ENCODE measurements at regions not wholly inside any gene's neighbourhood (a gene's known extent, or its start where the extent isn't known, plus 50 kb on each side); places are given as distances from the start of the nearest gene placed in this dataset.

DNA sequence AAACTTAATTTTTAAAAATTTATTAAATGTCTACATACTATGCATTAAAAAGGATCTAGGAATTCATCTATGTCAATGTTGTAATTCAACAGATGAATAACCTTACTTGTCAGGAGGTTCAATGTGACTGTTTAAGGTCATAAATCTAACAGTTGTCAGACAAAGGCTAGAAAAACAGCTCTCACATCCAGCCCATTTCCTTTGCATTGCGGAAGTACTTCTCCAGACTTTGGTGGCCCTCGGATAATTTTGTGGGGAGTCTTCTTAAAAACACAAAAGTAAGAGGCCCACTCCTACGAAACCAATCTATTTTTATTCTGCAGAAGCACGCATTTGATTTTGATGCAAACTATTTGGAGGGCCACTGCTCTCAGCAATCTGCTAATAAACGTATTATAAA, 122.6 kb upstream of the CHRM3 start:
- no peak for DNase-seq (ENCODE audit: low spot score)

DNA sequence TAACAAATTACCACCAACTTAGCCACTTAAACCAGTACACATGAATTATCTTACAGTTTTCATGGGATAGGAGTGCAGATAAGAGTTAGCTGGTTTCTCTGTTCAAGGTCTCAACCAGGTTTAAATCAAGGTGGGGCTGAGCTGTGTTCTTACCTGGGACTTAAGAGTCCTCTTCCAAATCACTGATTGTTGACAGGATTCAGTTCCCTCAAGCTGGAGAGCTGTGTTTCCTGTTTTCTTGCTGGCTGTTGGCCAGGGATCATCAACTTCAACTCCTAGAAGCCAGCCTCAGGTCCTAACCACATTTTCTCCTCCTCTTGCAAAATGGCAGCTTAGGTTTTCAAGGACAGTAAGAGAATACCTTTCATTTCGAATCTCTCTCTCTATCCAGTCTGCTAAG, 123.8 kb upstream of the CHRM3 start:
- DNase-seq (ENCODE audit: low spot score), result no peak

DNA sequence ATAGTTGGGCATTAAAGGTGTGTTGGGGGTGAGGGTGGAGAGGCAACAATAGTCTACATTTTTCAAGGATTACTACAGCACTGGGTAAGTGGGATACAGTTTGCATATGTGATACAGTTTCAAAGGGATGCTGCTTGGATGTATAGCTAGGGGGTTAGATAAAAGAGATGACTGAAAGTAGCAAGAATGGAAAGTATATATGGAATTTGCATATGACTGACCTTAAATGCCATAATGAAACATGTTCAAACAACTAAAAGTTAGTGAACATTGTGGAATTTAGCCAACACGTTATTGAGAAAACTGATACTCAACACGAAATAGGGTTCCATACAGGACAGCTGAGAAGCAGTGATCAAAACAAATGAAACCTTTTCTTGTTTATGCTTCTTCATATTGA, 124.8 kb upstream of the CHRM3 start:
- DNase-seq (ENCODE audit: low spot score), result no peak

DNA sequence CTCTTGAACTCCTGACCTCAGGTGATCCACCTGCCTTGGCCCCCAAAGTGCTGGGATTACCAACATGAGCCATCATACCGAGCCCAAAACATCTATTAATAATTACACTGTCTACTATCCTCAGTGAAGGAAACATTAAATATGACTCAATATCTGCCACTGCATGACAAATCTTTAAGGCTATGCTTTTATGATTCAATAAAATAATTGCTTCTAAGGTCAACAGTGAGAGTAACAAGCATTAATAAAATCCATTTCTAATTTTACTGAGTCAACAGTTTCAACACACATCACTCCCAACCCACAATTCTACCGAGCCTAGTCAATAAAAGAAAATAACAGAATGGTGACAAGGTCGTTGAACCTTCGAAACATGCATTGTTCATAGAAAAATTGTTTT, 125.5 kb upstream of the CHRM3 start:
- no peak for DNase-seq (ENCODE audit: low spot score)

DNA sequence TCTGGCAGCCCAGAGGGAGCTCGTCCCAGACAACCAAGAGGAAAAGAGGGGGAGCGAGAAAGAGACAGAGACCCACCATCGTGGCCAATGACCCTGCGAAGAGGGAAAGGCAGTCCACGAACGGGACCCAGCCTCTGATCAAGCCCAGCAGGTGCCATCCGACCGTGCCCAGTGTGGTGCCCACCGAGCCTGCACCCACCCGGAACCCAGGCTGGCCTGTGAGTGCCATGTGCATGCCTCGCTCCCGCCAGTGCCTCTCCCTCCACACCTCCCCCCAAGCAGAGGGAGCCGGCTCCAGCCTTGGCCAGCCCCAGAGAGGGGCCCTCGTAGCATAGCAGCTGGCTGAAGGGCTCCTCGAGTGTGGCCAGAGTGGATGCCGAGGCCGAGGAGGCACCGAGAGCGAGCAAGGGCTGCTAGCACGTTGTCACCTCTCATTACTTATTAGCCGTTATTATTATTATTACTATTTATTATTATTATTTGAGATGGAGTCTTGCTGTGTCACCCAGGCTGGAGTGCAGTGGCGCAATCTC, 130.7 kb upstream of the CHRM3 start:
- DNase-seq (ENCODE audit: low spot score), result no peak

DNA sequence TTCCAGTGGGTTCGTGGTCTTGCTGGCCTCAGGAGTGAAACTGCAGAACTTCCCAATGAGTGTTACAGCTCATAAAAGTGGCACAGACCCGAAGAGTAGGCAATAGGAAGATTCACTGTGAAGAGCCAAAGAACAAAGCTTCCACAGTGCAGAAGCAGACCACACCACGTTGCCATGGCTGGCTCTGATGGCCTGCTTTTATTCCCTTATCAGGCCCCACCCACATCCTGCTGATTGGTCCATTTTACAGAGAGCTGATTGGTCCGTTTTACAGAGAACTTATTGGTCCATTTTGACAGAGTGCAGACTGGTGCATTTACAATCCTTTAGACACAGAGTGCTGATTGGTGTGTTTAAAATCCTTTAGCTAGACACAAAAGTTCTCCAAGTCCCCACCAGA, 131.4 kb upstream of the CHRM3 start:
- DNase-seq (ENCODE audit: low spot score), result no peak

DNA sequence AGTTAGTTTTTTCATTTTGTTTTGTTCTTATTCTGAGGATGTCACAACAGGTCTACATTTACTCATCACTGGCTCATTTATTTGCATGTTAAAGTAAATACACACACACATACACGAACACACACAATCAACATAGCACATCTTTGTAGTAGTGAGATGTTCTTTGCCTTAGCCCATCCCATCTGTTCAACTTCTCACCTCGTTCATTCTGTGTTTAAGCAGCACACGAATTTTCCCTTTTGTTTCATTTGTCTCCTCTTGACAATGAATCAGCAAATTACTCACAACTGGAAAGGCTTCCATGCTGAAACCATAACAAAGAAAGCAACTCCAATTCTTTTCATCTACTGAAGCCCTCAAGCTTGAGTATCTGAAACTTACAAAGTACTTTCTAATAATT, 133.3 kb upstream of the CHRM3 start:
- no peak for DNase-seq (ENCODE audit: low spot score)

DNA sequence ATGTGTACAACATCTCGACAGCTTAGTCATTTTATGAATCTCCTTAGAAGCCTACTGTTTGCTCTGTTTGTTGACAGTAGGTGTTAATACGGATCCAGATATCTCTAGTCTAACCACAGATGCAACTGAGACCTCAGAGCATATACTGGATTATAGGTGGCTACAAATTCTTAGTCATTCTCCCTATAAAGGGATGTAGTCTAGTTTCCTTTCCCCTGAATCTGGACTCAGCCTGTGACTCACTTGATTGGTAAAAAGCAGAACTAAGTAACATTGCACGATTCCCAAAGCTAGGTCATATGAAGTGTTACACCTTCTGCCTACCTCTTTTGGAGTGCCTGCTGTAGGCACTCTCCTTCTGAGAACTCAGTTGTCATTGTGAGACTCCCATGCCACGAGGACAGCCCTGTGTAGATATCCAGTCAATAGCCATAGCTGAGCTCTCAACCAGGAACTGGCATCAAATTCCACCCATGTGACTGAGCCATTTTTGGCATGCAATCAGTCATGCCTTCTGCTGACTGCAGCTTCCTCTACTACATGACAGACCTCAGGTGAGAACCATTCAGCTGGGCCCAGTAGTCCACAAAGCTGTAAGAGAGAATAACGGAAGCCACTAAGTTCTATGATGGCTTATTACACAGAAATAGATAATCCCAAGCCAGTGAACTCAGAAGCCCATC, 135.9 kb upstream of the CHRM3 start:
- no peak for DNase-seq (ENCODE audit: low spot score)

DNA sequence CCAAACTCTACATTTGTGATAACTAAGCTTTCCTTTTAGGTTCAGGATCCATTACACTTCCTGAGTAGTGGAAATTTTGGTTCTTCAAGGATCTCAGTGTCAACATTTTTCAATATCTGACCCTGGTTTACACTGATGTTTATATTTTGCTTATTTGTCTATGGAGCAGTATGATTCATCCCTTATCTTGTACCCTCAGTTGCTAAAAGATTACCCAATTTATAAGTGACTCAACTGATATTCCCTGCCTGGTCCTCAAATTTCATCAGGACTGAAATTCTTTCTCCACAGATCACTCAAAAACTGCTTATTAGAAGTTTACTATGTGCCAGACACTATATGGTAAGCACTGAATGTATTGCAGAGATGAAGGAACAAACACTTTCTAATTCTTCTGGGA, 139.1 kb upstream of the CHRM3 start:
- DNase-seq (ENCODE audit: low spot score), result no peak

DNA sequence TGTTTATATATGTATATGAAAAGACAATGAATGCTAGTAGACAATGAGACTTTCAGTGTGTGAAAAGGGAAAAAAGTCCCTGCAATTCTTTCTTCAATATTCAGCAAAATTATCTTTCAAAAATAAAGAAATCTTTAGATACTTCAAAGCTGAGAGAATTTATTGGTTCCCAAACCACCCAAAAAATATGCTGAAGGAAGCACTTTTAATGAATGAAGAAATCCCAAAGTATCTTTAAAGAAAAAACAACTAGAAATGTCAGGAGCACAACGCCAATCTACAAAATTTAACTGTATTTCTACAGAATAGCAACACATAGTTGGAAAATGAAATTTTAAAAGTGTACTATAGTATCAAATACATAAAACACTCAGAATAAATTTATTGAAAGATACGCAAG, 142.3 kb upstream of the CHRM3 start:
- DNase-seq (ENCODE audit: low spot score), result no peak

DNA sequence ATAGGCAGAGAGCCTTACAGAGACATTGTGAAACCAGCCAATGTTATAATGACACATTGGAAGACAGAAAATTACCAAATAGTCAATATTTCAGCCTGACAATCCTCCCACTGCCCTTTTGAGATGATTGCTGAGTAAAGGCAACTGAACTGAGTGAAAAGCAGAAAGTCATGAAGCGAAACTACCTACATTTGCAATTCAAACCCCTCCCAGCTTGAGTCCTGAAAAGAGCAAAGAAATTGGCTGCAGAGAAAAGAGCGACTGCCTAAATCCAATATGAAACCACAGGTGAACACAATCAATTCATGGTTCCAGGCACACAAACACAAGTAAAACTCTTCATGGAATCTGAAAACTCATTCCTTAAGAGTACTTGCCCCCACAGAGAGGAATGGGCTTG, 143.4 kb upstream of the CHRM3 start:
- no peak for DNase-seq (ENCODE audit: low spot score)

DNA sequence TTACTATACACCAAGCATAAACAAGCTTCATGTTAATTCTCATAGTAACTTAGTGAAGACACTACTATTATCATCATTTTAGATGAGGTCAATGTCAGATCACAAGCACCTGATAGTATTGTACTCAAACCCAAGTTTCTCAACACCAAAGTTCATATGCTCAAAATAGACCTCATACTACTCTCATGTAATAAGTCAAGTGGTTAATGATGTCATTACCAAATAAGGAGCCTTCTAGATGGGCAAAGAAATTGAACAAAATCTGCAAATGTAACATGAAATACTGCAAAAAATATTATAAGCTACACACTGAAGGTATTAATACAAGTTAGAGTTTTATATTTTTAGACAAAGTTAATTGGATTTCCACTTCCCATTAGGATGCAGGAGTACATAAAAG, 144.0 kb upstream of the CHRM3 start:
- no peak for DNase-seq (ENCODE audit: low spot score)

DNA sequence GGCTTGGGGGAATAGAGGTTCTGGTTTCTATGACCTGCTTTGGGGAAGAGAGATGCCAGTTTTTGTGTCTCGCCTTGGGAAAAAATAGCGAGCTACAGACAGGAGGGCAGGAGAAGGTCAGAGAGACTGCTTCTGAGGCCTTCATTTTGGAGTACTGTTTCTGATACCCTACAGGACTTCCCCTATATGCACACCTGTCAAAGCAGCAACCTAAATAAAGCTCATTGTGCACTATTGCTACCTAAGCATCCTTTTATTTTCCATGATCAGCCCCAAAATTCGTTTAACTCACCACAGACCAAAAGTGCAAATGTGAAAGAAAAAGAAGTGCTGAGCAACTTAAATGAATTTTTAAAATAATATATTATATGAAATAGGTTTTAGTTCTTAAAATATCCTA, 145.6 kb upstream of the CHRM3 start:
- no peak for DNase-seq (ENCODE audit: low spot score)

DNA sequence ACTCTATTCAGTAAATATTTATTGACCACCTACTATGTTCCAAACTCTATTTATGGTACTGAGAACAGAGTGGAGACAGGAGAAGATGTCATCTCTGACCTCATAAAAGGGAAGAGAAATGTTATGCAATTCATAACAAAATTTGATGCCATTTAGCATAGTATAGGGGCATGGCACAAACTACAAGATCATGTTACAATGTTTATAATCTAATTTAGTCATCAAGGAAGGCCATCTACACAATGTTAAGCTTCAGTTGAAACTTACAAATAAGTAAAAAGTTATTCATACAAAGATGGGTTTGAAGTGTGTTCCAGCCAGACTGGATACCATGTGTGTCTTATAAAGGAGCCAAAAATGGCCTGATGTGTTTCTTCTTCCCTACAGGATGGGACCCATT, 146.8 kb upstream of the CHRM3 start:
- DNase-seq (ENCODE audit: low spot score), result no peak

DNA sequence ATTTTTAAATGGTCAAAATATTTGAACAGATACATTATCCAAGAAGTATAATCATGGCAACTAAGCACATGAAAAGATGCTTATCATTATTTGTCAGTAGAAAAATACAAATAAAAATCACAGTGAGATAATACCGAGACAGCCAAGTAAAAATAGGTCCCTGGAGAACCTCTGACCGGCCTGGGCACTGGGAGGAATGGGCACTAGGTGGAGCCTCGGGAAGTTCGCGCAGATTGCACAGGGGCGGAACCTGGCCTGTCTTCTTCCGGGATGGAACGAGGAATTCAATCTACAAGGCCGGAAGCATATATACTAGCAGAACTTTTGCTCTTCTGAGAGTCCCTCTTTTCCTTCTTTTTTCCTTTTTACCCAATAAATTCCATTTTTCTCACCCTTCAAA, 148.5 kb upstream of the CHRM3 start:
- DNase-seq (ENCODE audit: low spot score), result no peak

DNA sequence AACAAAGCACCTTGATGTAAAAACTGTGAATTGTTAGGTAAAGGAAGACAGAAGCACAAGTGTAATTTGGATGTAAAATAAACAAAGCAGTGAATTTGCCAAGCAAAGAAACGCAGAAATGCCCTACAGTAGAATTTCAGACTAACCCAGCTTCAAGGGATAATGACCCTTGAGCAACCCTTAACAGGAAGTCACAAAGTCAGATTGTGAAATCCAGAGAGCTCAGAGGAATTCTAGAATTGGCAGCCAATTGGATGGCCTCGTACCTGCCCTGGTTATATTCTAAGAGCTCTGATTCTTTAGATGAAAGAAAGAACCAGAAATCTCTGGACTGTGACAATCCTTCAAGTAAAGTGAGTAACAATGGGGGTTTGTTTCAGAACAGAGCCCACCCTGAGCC, 152.7 kb upstream of the CHRM3 start:
- DNase-seq (ENCODE audit: low spot score), result no peak

DNA sequence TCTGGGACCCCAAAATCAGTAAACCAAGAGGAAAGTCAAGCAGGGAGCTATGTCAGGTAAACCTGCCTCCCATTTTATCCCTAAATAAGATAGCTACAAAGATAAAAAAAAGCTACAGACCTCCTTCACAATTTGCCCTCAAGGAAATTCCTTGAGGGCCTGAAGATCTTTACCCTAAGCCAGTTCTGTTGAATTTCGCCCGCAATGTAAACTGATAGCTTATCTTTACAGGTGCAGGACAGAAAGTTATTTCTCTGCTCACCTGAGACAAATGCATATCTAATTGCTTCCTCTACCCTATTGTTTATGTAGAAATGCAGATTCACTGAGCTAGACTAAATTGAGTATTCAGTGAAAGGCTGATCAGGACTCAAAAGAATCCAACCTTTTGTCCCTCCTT, 153.4 kb upstream of the CHRM3 start:
- no peak for DNase-seq (ENCODE audit: low spot score)

DNA sequence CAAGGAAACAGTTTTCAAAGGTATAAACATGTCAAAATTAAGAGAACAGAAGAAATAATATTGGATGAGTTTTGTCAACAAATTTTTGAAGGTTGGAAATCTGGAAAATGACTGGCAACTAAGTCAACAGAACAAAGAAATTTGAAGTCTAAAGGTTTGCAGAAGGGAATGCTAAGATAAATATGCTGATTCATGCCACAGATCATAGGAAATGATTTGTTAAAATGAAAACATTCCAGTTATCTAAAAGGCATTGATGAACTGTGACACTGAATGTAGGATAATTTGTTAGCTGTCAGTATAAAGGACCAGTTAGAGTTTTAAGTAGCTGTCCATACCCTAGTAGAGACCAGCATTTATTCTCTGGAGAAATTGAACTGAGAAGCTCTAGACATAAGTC, 157.9 kb upstream of the CHRM3 start:
- no peak for DNase-seq (ENCODE audit: low spot score)

DNA sequence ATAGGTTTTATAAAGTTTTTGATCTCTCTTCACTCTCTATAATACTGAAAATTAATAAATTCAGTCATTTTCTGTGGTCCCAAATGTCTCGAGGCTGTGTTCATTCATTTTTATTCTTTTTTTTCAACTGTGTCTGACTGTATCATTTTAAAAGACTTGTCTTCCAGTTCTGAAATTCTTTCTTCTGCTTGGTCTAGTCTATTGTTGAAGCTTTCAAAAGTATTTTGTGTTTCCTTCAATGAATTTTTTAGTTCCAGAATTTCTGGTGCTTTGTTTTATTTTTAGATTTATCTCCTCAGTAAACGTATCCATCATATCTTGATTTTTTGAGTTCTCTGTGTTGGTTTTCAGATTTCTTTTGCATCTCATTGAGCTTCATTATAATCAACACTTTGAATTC, 161.0 kb upstream of the CHRM3 start:
- DNase-seq (ENCODE audit: low spot score), result no peak

DNA sequence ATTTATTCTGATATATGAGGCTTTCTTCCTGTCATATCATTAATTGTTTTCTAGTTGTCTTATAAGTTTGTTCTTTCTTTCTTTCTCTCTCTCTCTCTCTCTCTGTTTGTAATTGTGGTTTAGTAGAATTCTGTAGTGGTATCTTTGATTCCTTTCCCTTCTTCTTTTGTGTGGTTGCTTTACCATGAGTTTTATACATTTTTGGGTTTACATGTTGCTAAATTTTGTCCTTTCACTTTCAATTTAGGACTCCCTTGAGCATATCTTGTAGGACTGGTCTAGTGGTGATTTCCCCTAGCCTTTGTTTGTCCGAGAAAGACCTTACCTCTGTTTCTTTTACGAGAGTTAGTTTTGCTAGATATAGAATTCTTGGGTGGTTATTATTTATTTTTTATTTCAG, 162.3 kb upstream of the CHRM3 start:
- no peak for DNase-seq (ENCODE audit: low spot score)

DNA sequence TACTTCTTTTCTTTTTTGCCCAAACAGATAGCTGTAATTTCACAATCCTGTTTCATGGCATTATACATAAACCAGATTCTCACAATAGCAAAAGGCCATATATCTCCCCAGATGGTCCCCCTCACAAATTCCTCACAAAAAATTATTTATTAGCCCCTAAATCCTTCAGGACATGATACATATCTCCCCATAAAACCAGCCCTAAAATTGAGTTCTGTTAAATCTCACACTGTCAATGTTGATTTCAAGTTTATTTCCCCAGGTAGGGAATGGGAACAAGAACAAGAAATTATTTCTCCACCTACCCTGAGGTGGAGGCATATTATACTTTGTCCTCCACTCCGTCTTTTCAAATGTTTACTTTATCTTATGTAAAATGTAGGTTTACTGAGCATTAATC, 163.4 kb upstream of the CHRM3 start:
- no peak for DNase-seq (ENCODE audit: low spot score)

DNA sequence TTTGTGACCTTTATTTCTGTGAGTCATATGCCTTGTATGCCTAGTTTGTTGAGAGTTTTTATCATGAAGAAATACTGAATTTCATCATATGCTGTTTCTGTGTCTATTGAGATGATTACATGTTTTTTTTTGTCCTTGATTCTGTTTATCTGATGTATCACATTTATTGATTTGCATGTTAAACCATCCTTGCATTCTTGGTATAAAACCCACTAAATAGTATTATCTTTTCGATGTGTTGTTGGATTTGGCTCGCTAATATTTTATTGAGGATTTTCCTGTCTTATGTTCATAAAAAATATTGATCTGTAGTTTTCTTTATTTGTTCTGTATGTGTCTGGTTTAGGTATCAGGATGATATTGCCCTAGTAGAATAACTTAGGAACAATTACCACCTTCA, 164.7 kb upstream of the CHRM3 start:
- no peak for DNase-seq (ENCODE audit: low spot score)

DNA sequence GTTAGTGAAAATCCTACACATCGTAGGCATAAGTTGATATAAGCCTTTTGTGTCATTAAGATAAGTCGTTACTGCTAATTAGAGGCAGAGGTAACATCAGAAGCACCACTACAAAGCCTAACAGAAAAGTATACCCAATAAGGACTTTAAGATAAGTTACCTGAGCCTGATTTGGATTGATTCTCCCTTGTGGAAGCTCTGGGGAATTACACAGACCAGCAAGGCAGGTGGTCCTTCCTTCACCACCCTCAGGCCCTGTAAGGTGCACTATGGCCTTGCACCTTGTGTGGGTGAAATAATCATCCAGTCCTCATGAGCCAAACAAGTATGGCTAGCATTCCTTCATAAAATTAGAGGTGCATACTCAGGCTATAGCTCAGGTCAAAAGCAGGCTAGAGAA, 166.7 kb upstream of the CHRM3 start:
- DNase-seq (ENCODE audit: low spot score), result no peak

DNA sequence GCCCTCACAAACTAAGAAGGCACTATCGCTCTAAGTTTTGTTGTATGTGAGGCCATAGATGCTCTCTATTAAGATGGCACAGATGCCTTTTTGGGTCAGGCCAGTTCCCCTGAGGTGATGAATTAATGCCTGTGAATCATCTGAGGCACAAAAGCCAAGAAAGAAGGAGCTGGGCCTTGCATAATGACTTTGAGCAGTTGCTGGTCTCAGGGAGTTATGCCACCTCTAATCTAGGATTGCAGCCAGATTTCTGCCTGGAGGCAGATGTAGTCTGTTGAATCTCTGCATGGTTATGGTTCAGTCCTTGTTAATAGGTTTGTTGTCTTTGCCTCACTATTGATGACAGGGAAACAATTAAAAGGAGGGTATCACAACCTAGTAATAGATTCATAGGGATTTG, 168.1 kb upstream of the CHRM3 start:
- DNase-seq (ENCODE audit: low spot score), result no peak

DNA sequence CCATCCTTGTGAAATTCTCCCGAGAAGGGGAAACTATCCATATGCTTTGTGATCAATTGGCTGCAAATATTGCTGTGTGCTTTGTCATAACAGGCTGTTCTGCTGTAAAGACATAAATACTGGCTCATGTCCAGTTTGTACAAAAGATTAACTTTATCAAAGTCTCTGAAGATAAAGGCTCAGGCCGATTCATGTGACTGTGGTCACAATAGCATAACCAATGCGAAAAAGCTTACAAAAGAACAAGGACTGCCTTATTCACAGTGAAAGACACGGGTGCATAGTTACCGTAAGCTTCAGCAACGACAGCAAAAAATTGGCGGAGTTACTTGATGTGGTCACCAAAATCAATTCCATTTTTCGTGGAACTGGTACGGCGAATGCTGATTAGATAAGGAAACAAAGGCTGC, 173.6 kb upstream of the CHRM3 start:
- DNase-seq (ENCODE audit: low spot score), result no peak
